Activated T-cell treated with anti-CD3 and anti-CD28 coated beads, Interleukin-2, amount 50 U/mL, for 1 hour (primary cell): ENCODE measurements at regions not wholly inside any gene's neighbourhood (a gene's known extent, or its start where the extent isn't known, plus 50 kb on each side); places are given as distances from the start of the nearest gene placed in this dataset.

Source experiments
- DNase-seq: peaks from one replicate; pipeline ENCODE4 v3.0.0-alpha.2; 2020

DNA sequence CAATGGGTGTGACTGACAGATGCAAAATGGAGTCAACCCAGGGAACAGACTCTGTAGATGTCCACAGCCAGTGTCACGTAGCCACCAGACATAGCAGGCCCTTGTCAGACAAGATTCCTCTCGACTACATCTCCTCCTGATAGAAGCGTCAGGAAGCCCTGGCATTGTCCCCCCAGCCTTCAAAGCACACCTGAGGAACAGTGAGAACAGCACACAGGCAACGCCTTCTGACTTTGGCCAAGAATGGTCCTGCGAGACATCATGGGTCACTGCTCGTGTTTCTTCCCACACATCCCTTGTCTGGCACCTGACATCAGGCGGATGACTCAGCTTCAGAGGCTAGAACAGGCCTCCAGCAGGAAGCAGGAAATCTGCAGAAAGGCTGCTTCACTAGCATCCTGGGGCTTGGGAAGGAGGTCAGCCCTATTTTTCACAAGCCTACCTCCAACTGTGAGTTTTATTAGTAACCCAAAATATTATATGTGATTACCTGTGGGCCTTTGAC, 52.8 kb upstream of the GPR26 start:
- DNase-seq: no peak

DNA sequence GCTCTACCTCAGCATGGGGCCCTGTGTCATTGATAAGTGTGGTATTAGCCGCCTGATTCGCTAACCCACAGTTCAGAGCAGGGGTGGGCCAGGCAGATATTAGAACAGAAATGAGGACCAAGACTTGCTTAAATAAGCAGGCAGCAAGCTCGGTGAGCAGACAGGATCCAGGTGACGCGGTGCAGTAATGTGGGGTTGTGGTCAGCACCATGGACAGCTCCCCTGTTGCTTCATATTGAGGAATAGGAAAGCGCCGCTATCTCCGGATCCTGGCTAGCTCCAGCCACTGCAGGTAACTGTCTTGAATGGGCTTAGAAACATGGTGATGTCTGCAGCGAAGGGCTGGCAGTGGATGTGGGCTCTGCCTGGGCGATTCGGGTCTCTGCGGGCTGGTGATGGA, 51.3 kb upstream of the GPR26 start:
- DNase-seq: peak; percentile 36
